GM23338 (cell line): ENCODE measurements at regions not wholly inside any gene's neighbourhood (a gene's known extent, or its start where the extent isn't known, plus 50 kb on each side); places are given as distances from the start of the nearest gene placed in this dataset.

ENCODE experiments used
- ATAC-seq: fragments of 200-7000 bp; cut with Tn5 transposase; 3 replicates; pipeline ENCODE4 v1.9.1; 2020
- DNase-seq: peaks from one replicate; pipeline ENCODE4 v3.0.0-alpha.2; 2015; ENCODE audit warnings: low spot score
- H2AFZ ChIP-seq: fragments of 200-600 bp; sonication (generic); 2 replicates; pipeline ENCODE4 v1.8.0; 2016; ENCODE audit warnings: antibody characterized with exemption, mild to moderate bottlenecking, moderate library complexity
- H3F3A ChIP-seq: fragments of 200-600 bp; sonication (generic); replicated peaks from 2 replicates; pipeline ENCODE4 v1.8.0; 2017; ENCODE audit warnings: antibody characterized with exemption, mixed run types, low read depth
- H3K27ac ChIP-seq: fragments of 200-600 bp; sonication (generic); 2 replicates; pipeline ENCODE4 v1.6.1; 2016; ENCODE audit warnings: low read depth
- H3K27me3 ChIP-seq: fragments of 200-600 bp; sonication (generic); 2 replicates; pipeline ENCODE4 v1.8.0; 2016; ENCODE audit warnings: mild to moderate bottlenecking, mixed run types, moderate library complexity; ENCODE audit not compliant: insufficient read depth
- H3K36me3 ChIP-seq: fragments of 200-600 bp; sonication (generic); 2 replicates; pipeline ENCODE4 v1.8.0; 2016; ENCODE audit warnings: mild to moderate bottlenecking; ENCODE audit not compliant: insufficient read depth
- H3K4me1 ChIP-seq: fragments of 200-600 bp; sonication (generic); 2 replicates; pipeline ENCODE4 v1.8.0; 2016; ENCODE audit warnings: mild to moderate bottlenecking, moderate library complexity; ENCODE audit not compliant: insufficient read depth
- H3K4me2 ChIP-seq: fragments of 200-600 bp; sonication (generic); 2 replicates; pipeline ENCODE4 v1.7.1; 2017; ENCODE audit warnings: mixed run types
- H3K4me3 ChIP-seq: fragments of 200-600 bp; sonication (generic); 2 replicates; pipeline ENCODE4 v1.6.1; 2016; ENCODE audit warnings: mixed run types
- H3K79me2 ChIP-seq: fragments of 200-600 bp; sonication (generic); replicated peaks from 2 replicates; pipeline ENCODE4 v1.8.0; 2017; ENCODE audit warnings: mild to moderate bottlenecking; ENCODE audit not compliant: insufficient read depth
- H3K9me2 ChIP-seq: fragments of 200-600 bp; sonication (generic); 2 replicates; pipeline ENCODE4 v1.8.0; 2017; ENCODE audit not compliant: insufficient read depth
- H4K20me1 ChIP-seq: fragments of 200-600 bp; sonication (generic); replicated peaks from 2 replicates; pipeline ENCODE4 v1.8.0; 2017; ENCODE audit warnings: mild to moderate bottlenecking; ENCODE audit not compliant: insufficient read depth
- H3K27ac Mint-ChIP-seq: 2 replicates; pipeline ENCODE4 v1.8.0; 2020; ENCODE audit warnings: inconsistent platforms, mild to moderate bottlenecking, moderate library complexity, mixed read lengths
- H3K27me3 Mint-ChIP-seq: 3 replicates; pipeline ENCODE4 v1.8.0; 2022; ENCODE audit warnings: low read depth, mild to moderate bottlenecking, moderate library complexity, mixed read lengths, inconsistent platforms; ENCODE audit not compliant: insufficient read depth, poor library complexity
- H3K36me3 Mint-ChIP-seq: 3 replicates; pipeline ENCODE4 v1.8.0; 2021; ENCODE audit warnings: low read depth, mild to moderate bottlenecking, inconsistent platforms, moderate library complexity, mixed read lengths
- H3K4me1 Mint-ChIP-seq: 3 replicates; pipeline ENCODE4 v1.8.0; 2020; ENCODE audit warnings: mild to moderate bottlenecking, inconsistent platforms, mixed read lengths
- H3K4me3 Mint-ChIP-seq: 3 replicates; pipeline ENCODE4 v1.8.0; 2021; ENCODE audit warnings: moderate library complexity, mild to moderate bottlenecking, inconsistent platforms, mixed read lengths
- H3K9me3 Mint-ChIP-seq: 3 replicates; pipeline ENCODE4 v1.8.0; 2020; ENCODE audit warnings: moderate library complexity, mild to moderate bottlenecking, inconsistent platforms, mixed read lengths
- CREB1 ChIP-seq: fragments of 250-450 bp; sonication (Bioruptor Pico); IDR thresholded peaks from 2 replicates; pipeline ENCODE4 v1.5.0; 2020; ENCODE audit warnings: low read depth, mild to moderate bottlenecking, moderate library complexity
- ETS1 ChIP-seq: IDR thresholded peaks from 2 replicates; pipeline ENCODE4 v1.6.1; 2016; ENCODE audit warnings: antibody characterized with exemption
- EZH2 ChIP-seq: fragments of 200-600 bp; sonication (generic); IDR thresholded peaks from one replicate; pipeline ENCODE4 v1.8.0; 2017; ENCODE audit warnings: antibody characterized with exemption, mild to moderate bottlenecking, low read depth; ENCODE audit not compliant: unreplicated experiment
- EZH2phosphoT487 ChIP-seq: fragments of 200-600 bp; sonication (generic); IDR thresholded peaks from one replicate; pipeline ENCODE4 v1.8.1; 2018; ENCODE audit warnings: antibody characterized with exemption; ENCODE audit not compliant: unreplicated experiment
- JUNB ChIP-seq: IDR thresholded peaks from one replicate; pipeline ENCODE4 v1.6.1; 2016; ENCODE audit warnings: antibody characterized with exemption; ENCODE audit not compliant: unreplicated experiment
- NANOG ChIP-seq: IDR thresholded peaks from 2 replicates; pipeline ENCODE4 v1.6.1; 2016; ENCODE audit warnings: antibody characterized with exemption, borderline replicate concordance
- POLR2AphosphoS5 ChIP-seq: IDR thresholded peaks from 2 replicates; pipeline ENCODE4 v1.6.1; 2016; ENCODE audit warnings: antibody characterized with exemption, low read depth
- REST ChIP-seq: IDR thresholded peaks from one replicate; pipeline ENCODE4 v1.6.1; 2018; ENCODE audit warnings: antibody characterized with exemption; ENCODE audit not compliant: unreplicated experiment
- STAT1 ChIP-seq: IDR thresholded peaks from one replicate; pipeline ENCODE4 v1.6.1; 2016; ENCODE audit warnings: antibody characterized with exemption; ENCODE audit not compliant: unreplicated experiment
- ZNF114 ChIP-seq: fragments of 250-450 bp; sonication (Bioruptor Pico); IDR thresholded peaks from 2 replicates; pipeline ENCODE4 v1.5.0; 2020; ENCODE audit warnings: mild to moderate bottlenecking, moderate library complexity
- ZNF331 ChIP-seq: fragments of 250-450 bp; sonication (Bioruptor Pico); IDR thresholded peaks from 2 replicates; pipeline ENCODE4 v1.5.0; 2020; ENCODE audit warnings: low read depth, mild to moderate bottlenecking, moderate library complexity
- TF ChIP-seq, protein P1 (sequence below), 2 experiments: fragments of 200-600 bp in 1 of 2; sonication (generic) in 1 of 2; conservative IDR thresholded peaks; 2 replicates each; pipeline versions ENCODE4 v1.5.1 to v1.6.1; 2016 to 2017; ENCODE audit warnings: antibody characterized with exemption in 2 of 2, low read depth in 2 of 2, mild to moderate bottlenecking in 2 of 2, moderate library complexity in 1 of 2
- TF ChIP-seq, protein P2 (sequence below): fragments of 250-450 bp; sonication (Bioruptor Pico); IDR thresholded peaks from 2 replicates; pipeline ENCODE4 v1.5.0; 2020; ENCODE audit warnings: mild to moderate bottlenecking, moderate library complexity

- DNase-seq (no peak), ATAC-seq (no peak)
- H3K9me3 Mint-ChIP-seq, result peaks cover 4% of the 10 kb centered on the region; the same call in 1 of the 3 replicates
- no peak overlapping the region for H3K4me3 Mint-ChIP-seq
- no peaks in the 10 kb centered on the region for H3K27me3 Mint-ChIP-seq
- no peak for TF ChIP-seq ZNF114 (CRISPR knock-in tag)
- TF ChIP-seq, protein P1, sequence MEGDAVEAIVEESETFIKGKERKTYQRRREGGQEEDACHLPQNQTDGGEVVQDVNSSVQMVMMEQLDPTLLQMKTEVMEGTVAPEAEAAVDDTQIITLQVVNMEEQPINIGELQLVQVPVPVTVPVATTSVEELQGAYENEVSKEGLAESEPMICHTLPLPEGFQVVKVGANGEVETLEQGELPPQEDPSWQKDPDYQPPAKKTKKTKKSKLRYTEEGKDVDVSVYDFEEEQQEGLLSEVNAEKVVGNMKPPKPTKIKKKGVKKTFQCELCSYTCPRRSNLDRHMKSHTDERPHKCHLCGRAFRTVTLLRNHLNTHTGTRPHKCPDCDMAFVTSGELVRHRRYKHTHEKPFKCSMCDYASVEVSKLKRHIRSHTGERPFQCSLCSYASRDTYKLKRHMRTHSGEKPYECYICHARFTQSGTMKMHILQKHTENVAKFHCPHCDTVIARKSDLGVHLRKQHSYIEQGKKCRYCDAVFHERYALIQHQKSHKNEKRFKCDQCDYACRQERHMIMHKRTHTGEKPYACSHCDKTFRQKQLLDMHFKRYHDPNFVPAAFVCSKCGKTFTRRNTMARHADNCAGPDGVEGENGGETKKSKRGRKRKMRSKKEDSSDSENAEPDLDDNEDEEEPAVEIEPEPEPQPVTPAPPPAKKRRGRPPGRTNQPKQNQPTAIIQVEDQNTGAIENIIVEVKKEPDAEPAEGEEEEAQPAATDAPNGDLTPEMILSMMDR (conservative IDR thresholded peaks at IDR 0.05; ENCODE audit: low read depth in 2 of 2), result no peak
- no peak for TF ChIP-seq STAT1
- TF ChIP-seq EZH2, result no peak
- TF ChIP-seq ETS1, result no peak
- no peak for TF ChIP-seq REST
- no peak for TF ChIP-seq NANOG
- TF ChIP-seq CREB1 (CRISPR knock-in tag), result no peak
- TF ChIP-seq, protein P2, sequence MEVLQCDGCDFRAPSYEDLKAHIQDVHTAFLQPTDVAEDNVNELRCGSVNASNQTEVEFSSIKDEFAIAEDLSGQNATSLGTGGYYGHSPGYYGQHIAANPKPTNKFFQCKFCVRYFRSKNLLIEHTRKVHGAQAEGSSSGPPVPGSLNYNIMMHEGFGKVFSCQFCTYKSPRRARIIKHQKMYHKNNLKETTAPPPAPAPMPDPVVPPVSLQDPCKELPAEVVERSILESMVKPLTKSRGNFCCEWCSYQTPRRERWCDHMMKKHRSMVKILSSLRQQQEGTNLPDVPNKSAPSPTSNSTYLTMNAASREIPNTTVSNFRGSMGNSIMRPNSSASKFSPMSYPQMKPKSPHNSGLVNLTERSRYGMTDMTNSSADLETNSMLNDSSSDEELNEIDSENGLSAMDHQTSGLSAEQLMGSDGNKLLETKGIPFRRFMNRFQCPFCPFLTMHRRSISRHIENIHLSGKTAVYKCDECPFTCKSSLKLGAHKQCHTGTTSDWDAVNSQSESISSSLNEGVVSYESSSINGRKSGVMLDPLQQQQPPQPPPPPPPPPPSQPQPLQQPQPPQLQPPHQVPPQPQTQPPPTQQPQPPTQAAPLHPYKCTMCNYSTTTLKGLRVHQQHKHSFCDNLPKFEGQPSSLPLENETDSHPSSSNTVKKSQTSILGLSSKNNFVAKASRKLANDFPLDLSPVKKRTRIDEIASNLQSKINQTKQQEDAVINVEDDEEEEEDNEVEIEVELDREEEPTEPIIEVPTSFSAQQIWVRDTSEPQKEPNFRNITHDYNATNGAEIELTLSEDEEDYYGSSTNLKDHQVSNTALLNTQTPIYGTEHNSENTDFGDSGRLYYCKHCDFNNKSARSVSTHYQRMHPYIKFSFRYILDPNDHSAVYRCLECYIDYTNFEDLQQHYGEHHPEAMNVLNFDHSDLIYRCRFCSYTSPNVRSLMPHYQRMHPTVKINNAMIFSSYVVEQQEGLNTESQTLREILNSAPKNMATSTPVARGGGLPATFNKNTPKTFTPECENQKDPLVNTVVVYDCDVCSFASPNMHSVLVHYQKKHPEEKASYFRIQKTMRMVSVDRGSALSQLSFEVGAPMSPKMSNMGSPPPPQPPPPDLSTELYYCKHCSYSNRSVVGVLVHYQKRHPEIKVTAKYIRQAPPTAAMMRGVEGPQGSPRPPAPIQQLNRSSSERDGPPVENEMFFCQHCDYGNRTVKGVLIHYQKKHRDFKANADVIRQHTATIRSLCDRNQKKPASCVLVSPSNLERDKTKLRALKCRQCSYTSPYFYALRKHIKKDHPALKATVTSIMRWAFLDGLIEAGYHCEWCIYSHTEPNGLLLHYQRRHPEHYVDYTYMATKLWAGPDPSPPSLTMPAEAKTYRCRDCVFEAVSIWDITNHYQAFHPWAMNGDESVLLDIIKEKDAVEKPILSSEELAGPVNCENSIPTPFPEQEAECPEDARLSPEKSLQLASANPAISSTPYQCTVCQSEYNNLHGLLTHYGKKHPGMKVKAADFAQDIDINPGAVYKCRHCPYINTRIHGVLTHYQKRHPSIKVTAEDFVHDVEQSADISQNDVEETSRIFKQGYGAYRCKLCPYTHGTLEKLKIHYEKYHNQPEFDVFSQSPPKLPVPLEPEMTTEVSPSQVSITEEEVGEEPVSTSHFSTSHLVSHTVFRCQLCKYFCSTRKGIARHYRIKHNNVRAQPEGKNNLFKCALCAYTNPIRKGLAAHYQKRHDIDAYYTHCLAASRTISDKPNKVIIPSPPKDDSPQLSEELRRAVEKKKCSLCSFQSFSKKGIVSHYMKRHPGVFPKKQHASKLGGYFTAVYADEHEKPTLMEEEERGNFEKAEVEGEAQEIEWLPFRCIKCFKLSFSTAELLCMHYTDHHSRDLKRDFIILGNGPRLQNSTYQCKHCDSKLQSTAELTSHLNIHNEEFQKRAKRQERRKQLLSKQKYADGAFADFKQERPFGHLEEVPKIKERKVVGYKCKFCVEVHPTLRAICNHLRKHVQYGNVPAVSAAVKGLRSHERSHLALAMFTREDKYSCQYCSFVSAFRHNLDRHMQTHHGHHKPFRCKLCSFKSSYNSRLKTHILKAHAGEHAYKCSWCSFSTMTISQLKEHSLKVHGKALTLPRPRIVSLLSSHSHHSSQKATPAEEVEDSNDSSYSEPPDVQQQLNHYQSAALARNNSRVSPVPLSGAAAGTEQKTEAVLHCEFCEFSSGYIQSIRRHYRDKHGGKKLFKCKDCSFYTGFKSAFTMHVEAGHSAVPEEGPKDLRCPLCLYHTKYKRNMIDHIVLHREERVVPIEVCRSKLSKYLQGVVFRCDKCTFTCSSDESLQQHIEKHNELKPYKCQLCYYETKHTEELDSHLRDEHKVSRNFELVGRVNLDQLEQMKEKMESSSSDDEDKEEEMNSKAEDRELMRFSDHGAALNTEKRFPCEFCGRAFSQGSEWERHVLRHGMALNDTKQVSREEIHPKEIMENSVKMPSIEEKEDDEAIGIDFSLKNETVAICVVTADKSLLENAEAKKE (CRISPR knock-in tag), result no peak
- no peak for TF ChIP-seq EZH2phosphoT487
- no peak for TF ChIP-seq ZNF331 (CRISPR knock-in tag)
- TF ChIP-seq POLR2AphosphoS5, result no peak
- TF ChIP-seq JUNB, result no peak
- Histone ChIP-seq H3K36me3 (no peaks in the 10 kb centered on the region), H3K27me3 (no peaks in the 10 kb centered on the region), H3K27ac (no peak overlapping the region), H3K4me2 (no peak overlapping the region), H3K79me2 (no peaks in the 10 kb centered on the region), H3K9me2 (no peaks in the 10 kb centered on the region), H3K4me1 (no peaks in the 10 kb centered on the region), H2AFZ (no peak overlapping the region), H3K4me3 (no peak overlapping the region), H3F3A (no peaks in the 10 kb centered on the region), H4K20me1 (no peaks in the 10 kb centered on the region)
- no peak overlapping the region for H3K27ac Mint-ChIP-seq
- H3K4me1 Mint-ChIP-seq, result no peaks in the 10 kb centered on the region
- peaks cover 5% of the 10 kb centered on the region; the same call in 2 of the 3 replicates for H3K36me3 Mint-ChIP-seq
Observed at GRCh38 chr4:136934601-136935000, 597.7 kb downstream of the PCDH18 start.
